K562 (cell line): ENCODE measurements at regions not wholly inside any gene's neighbourhood (a gene's known extent, or its start where the extent isn't known, plus 50 kb on each side); places are given as distances from the start of the nearest gene placed in this dataset.
A peak's percentile ranks its signal among the peaks of the same experiment; 100 is the strongest.

Source experiments
- ATAC-seq: fragments of 200-7000 bp; cut with Tn5 transposase; 3 replicates; pipeline ENCODE4 v1.9.1; 2020; ENCODE audit warnings: moderate library complexity
- BruUV-seq: library from RNA; stranded (reverse); fragments of 400-500 nt; replicated peaks from 2 replicates; lab custom pipeline; 2021; lab: Mats Ljungman, UMichigan
- CTCF ChIA-PET: fragments of 300-600 bp; formaldehyde crosslinking; extraction: SDS; loops from one replicate; lab custom pipeline; 2021; ENCODE audit warnings: low intra/inter-chr PET ratio; lab: Yijun Ruan, JAX
- POLR2A ChIA-PET: fragments of 300-600, 350-650 bp; sonication (Branson Sonifier 250); formaldehyde crosslinking; extraction: SDS; loops from one replicate; lab custom pipeline; 2021; ENCODE audit warnings: antibody characterized with exemption, inconsistent platforms; lab: Yijun Ruan, JAX
- DNase-seq, 4 experiments: peaks; one replicate each; pipeline versions ENCODE4 v3.0.0 to v3.0.0-alpha.2; 2011 to 2018; ENCODE audit warnings: low spot score in 3 of 4, mixed read lengths in 3 of 4; ENCODE audit errors: extremely low read depth in 1 of 4
- FAIRE-seq: peaks from 2 replicates; lab custom pipeline; 2011; peaks lifted over from hg19 to GRCh38; lab: Jason Lieb, UNC
- H2AFZ ChIP-seq: 2 replicates; pipeline ENCODE4 v1.6.0; 2011; ENCODE audit warnings: low read depth, low read length, control low read depth, inconsistent platforms
- H3K27ac ChIP-seq: fragments of 200-600 bp; 3 replicates; pipeline ENCODE4 v1.8.0; 2011; ENCODE audit warnings: low read depth, mild to moderate bottlenecking, control low read depth, inconsistent platforms, low read length, moderate library complexity, mixed read lengths; ENCODE audit errors: extremely low read depth
- H3K27me3 ChIP-seq, 2 experiments: fragments of 300-600 bp in 1 of 2; 2 replicates in 1 of 2; 3 replicates in 1 of 2; pipeline versions ENCODE4 v1.6.0 to v1.8.0; 2011; ENCODE audit warnings: inconsistent platforms in 2 of 2, low read length in 2 of 2, mild to moderate bottlenecking in 1 of 2, mixed read lengths in 1 of 2, moderate library complexity in 1 of 2; ENCODE audit not compliant: control insufficient read depth in 2 of 2, insufficient read depth in 2 of 2
- H3K36me3 ChIP-seq: fragments of 300-600 bp; 3 replicates; pipeline ENCODE4 v1.8.0; 2011; ENCODE audit warnings: mild to moderate bottlenecking, low read length, inconsistent platforms; ENCODE audit not compliant: control insufficient read depth, insufficient read depth
- H3K4me1 ChIP-seq, 2 experiments: fragments of 200-600 bp in 1 of 2; replicated peaks in 1 of 2; 2 replicates in 1 of 2; 3 replicates in 1 of 2; pipeline versions ENCODE4 v1.5.1 to v1.8.0; 2011; ENCODE audit warnings: inconsistent platforms in 2 of 2, low read length in 2 of 2, mild to moderate bottlenecking in 1 of 2, mixed read lengths in 1 of 2, moderate library complexity in 1 of 2; ENCODE audit not compliant: control insufficient read depth in 2 of 2, insufficient read depth in 2 of 2
- H3K4me2 ChIP-seq: 2 replicates; pipeline ENCODE4 v1.6.1; 2011; ENCODE audit warnings: low read length, control low read depth, inconsistent platforms, mixed read lengths; ENCODE audit not compliant: insufficient read depth
- H3K4me3 ChIP-seq: fragments of 200-600 bp; sonication (generic), shearing (Covaris generic); 2 replicates; pipeline ENCODE4 v1.5.1; 2016; ENCODE audit warnings: control low read depth, inconsistent platforms
- H3K79me2 ChIP-seq: fragments of 200-600 bp; 3 replicates; pipeline ENCODE4 v1.8.0; 2011; ENCODE audit warnings: low read length, inconsistent platforms; ENCODE audit not compliant: control insufficient read depth, insufficient read depth
- H3K9ac ChIP-seq, 2 experiments: 2 replicates each; pipeline versions ENCODE4 v1.6.0 to v1.6.1; 2011; ENCODE audit warnings: low read depth in 2 of 2, low read length in 2 of 2, control low read depth in 1 of 2, inconsistent platforms in 1 of 2, mild to moderate bottlenecking in 1 of 2, mixed read lengths in 1 of 2; ENCODE audit not compliant: insufficient read depth in 1 of 2
- H3K9me1 ChIP-seq: one replicate; pipeline ENCODE4 v1.6.0; 2011; ENCODE audit warnings: inconsistent platforms, mild to moderate bottlenecking, low read length, moderate library complexity; ENCODE audit not compliant: control insufficient read depth, insufficient read depth
- H3K9me3 ChIP-seq: replicated peaks from 2 replicates; pipeline ENCODE4 v1.5.1; 2011; ENCODE audit warnings: low read depth, low read length, inconsistent platforms; ENCODE audit not compliant: control insufficient read depth, insufficient read depth
- H4K20me1 ChIP-seq: replicated peaks from 2 replicates; pipeline ENCODE4 v1.6.1; 2011; ENCODE audit warnings: low read length, inconsistent platforms, mixed read lengths; ENCODE audit not compliant: control insufficient read depth, insufficient read depth
- AFF4 ChIP-seq: sonication (generic); formaldehyde crosslinking; IDR thresholded peaks from 2 replicates; pipeline ENCODE4 v1.8.0; 2023; ENCODE audit warnings: mild to moderate bottlenecking, missing genetic modification reagents
- CBX2 ChIP-seq: fragments of 200-600 bp; sonication (generic); IDR thresholded peaks from one replicate; pipeline ENCODE4 v1.6.1; 2012; ENCODE audit warnings: mild to moderate bottlenecking, low read length, inconsistent platforms; ENCODE audit not compliant: insufficient read depth, poor library complexity, severe bottlenecking
- CBX3 ChIP-seq, 2 experiments: IDR thresholded peaks; 1 replicate in 1 of 2; 2 replicates in 1 of 2; pipeline ENCODE4 v1.6.1; 2012; ENCODE audit warnings: inconsistent platforms in 2 of 2, low read length in 2 of 2, borderline replicate concordance in 1 of 2, control low read depth in 1 of 2
- WGBS: fragments of 100-300 bp; shearing (Covaris generic); methylation state at CpG from one replicate; pipeline ENCODE4 v1.1.6; 2016; ENCODE audit warnings: low coverage, mixed read lengths; ENCODE audit not compliant: insufficient coverage; ENCODE audit errors: missing lambda C conversion rate; 5-methylcytosine and 5-hydroxymethylcytosine counted together
- in situ Hi-C: fragments of 300-500 bp; cut with MboI; formaldehyde crosslinking; loops from 4 replicates; pipeline ENCODE4 v1.15.0; 2018; ENCODE audit warnings: inconsistent platforms, mixed read lengths
- intact Hi-C: fragments of 100-400 bp; cut with micrococcal nuclease; formaldehyde crosslinking; loops from 2 replicates; pipeline ENCODE4 v1.14.2; 2022

GRCh38 chr10:118971876-118972275 lies 57.6 kb upstream of the NANOS1 start (continued):
- no peak for TF ChIP-seq AFF4 (CRISPR knock-in tag)

- H3K4me1 ChIP-seq: no peaks in the 10 kb centered on the region
- TF ChIP-seq CBX2: no peak
- 0 out of 3 replicates have a peak, but pooled peaks of 1 of the 2 experiments have one; percentile 33 for TF ChIP-seq CBX3 (IDR thresholded peaks at IDR 0.05; ENCODE audit: borderline replicate concordance in 1 of 2, low read length in 2 of 2)
- FAIRE-seq: no peak
- intact Hi-C loops (no loop called here), in situ Hi-C loops (no loop called here)
- no peak for DNase-seq
- no peak for ATAC-seq
- no peak overlapping the region for H3K4me3 ChIP-seq
- no peak overlapping the region for H3K4me2 ChIP-seq
- no peaks in the 10 kb centered on the region for H3K9me3 ChIP-seq
- H3K27ac ChIP-seq: no peak overlapping the region
- H3K79me2 ChIP-seq: no peaks in the 10 kb centered on the region
- H3K36me3 ChIP-seq: no peaks in the 10 kb centered on the region
- H3K9me1 ChIP-seq: no peaks in the 10 kb centered on the region
- H3K9ac ChIP-seq: no peak overlapping the region
- WGBS: 10% methylated on average over 1 of the region's 1 CpG
- no peaks in the 10 kb centered on the region for H4K20me1 ChIP-seq
- peaks cover 0 to 15% of the 10 kb centered on the region in 2 experiments; a peak in 3 of 5 replicates for H3K27me3 ChIP-seq
- no peak overlapping the region for H2AFZ ChIP-seq
- POLR2A ChIA-PET: no interaction called here
- no TSS peak for BruUV-seq
- CTCF ChIA-PET: no interaction called here
These were observed 55.8 kb upstream of the NANOS1 start for GRCh38 chr10:118973744-118974143.
